CD4-positive, alpha-beta memory T cell (primary cell): ENCODE measurements at regions not wholly inside any gene's neighbourhood (a gene's known extent, or its start where the extent isn't known, plus 50 kb on each side); places are given as distances from the start of the nearest gene placed in this dataset.

Experiments
- CTCF ChIA-PET: fragments of 350-600 bp; sonication (Branson Sonifier 250); formaldehyde crosslinking; loops from one replicate; lab custom pipeline; 2021; ENCODE audit warnings: inconsistent platforms; ENCODE audit not compliant: partially characterized antibody; lab: Charles Lee
- POLR2A ChIA-PET: fragments of 350-600 bp; sonication (Branson Sonifier 250); formaldehyde crosslinking; loops from one replicate; lab custom pipeline; 2021; ENCODE audit not compliant: partially characterized antibody; lab: Charles Lee
- DNase-seq, 5 donors: peaks; one replicate each; pipeline versions ENCODE4 v3.0.0 to v3.0.0-alpha.2; 2020 to 2022; ENCODE audit warnings: mixed read lengths in 1 of 5
- H3K27ac ChIP-seq: one replicate; pipeline ENCODE4 v1.7.0; 2013; ENCODE audit warnings: low read depth, low read length
- H3K27me3 ChIP-seq: 2 replicates; pipeline ENCODE4 v1.7.0; 2013; ENCODE audit warnings: mild to moderate bottlenecking, low read length, moderate library complexity; ENCODE audit not compliant: insufficient read depth
- H3K36me3 ChIP-seq: 2 replicates; pipeline ENCODE4 v1.7.0; 2013; ENCODE audit warnings: mild to moderate bottlenecking, low read length, moderate library complexity; ENCODE audit not compliant: insufficient read depth
- H3K4me1 ChIP-seq: 2 replicates; pipeline ENCODE4 v1.7.0; 2013; ENCODE audit warnings: mild to moderate bottlenecking, low read length, moderate library complexity; ENCODE audit not compliant: insufficient read depth
- H3K4me3 ChIP-seq, 2 donors: one replicate each; pipeline ENCODE4 v1.7.0; 2013; ENCODE audit warnings: low read length in 2 of 2, mild to moderate bottlenecking in 1 of 2
- H3K9me3 ChIP-seq, 2 donors: one replicate each; pipeline ENCODE4 v1.7.0; 2013; ENCODE audit warnings: low read length in 2 of 2, control low read depth in 1 of 2; ENCODE audit not compliant: control insufficient read depth in 1 of 2
- H3K27ac Mint-ChIP-seq, 7 donors: one replicate each; pipeline ENCODE4 v1.8.0; 2020 to 2021; ENCODE audit warnings: mixed read lengths in 7 of 7, mild to moderate bottlenecking in 6 of 7, inconsistent platforms in 3 of 7, moderate library complexity in 3 of 7
- H3K27me3 Mint-ChIP-seq, 2 donors: one replicate each; pipeline ENCODE4 v1.8.0; 2020 to 2021; ENCODE audit warnings: mixed read lengths in 2 of 2
- H3K36me3 Mint-ChIP-seq, 2 donors: one replicate each; pipeline ENCODE4 v1.8.0; 2020 to 2021; ENCODE audit warnings: mixed read lengths in 2 of 2, inconsistent platforms in 1 of 2, mild to moderate bottlenecking in 1 of 2
- H3K4me1 Mint-ChIP-seq, 4 donors: one replicate each; pipeline ENCODE4 v1.8.0; 2020 to 2021; ENCODE audit warnings: mixed read lengths in 4 of 4, mild to moderate bottlenecking in 1 of 4
- H3K4me3 Mint-ChIP-seq, 8 donors: one replicate each; pipeline ENCODE4 v1.8.0; 2020 to 2021; ENCODE audit warnings: mixed read lengths in 8 of 8, mild to moderate bottlenecking in 7 of 8, moderate library complexity in 6 of 8, inconsistent platforms in 3 of 8
- H3K9me3 Mint-ChIP-seq, 8 donors: one replicate each; pipeline ENCODE4 v1.8.0; 2020 to 2021; ENCODE audit warnings: mixed read lengths in 8 of 8, mild to moderate bottlenecking in 5 of 8, inconsistent platforms in 3 of 8, moderate library complexity in 1 of 8
- intact Hi-C: fragments of 100-400 bp; cut with micrococcal nuclease; formaldehyde crosslinking; loops from one replicate; pipeline ENCODE4 v1.15.1; 2023

DNA sequence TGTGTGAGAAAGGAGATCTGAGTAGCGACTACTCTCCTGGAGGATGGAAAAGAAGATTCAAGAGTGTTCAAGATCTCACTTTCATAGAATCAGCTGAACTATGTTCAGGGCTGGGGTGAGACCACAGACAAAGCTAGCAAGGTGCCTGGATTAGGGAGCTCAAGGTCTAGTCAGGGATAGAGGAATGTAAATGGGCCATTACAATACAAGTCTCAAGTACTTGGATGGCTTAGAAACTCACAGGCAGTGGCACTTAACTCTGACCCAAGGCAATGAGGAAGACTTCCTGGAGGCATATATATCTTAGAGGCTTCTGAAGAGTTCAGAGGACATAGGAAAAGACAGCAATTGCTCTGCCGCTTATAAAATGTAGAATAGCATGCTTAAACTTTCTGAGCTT is 184.9 kb upstream of the CDH11 start:
- no peak overlapping the region for H3K4me3 Mint-ChIP-seq
- POLR2A ChIA-PET, result no interaction called here
- Histone ChIP-seq H3K9me3 (no peaks in the 10 kb centered on the region), H3K4me3 (no peak overlapping the region), H3K27me3 (no peaks in the 10 kb centered on the region), H3K27ac (no peak overlapping the region), H3K4me1 (no peaks in the 10 kb centered on the region), H3K36me3 (no peaks in the 10 kb centered on the region)
- H3K27me3 Mint-ChIP-seq, result no peaks in the 10 kb centered on the region
- intact Hi-C loops, result no loop called here
- H3K9me3 Mint-ChIP-seq, result peaks cover 0 to 12% (median 5%) of the 10 kb centered on the region in 8 donors
- no peaks in the 10 kb centered on the region for H3K36me3 Mint-ChIP-seq
- no peak for DNase-seq
- CTCF ChIA-PET, result no interaction called here
- no peaks in the 10 kb centered on the region for H3K4me1 Mint-ChIP-seq
- no peak overlapping the region for H3K27ac Mint-ChIP-seq

DNA sequence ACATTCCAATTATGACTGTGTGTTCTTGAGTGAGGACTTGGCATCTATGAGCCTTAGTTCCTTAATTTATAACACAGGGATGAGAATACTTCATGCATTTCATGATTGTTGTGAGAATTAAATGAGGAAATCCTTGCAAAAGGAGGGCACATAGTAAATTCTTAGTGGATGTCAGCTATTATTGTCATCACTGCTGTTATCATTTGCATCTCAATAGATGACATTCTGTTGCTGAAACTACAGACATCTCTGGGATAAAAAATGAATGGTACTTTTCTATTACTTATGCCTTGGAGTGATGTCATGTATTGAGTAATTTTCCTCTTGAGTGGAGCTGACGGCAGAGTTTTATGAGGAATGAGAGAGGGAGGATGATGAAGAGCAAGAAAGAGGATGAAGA is 184.4 kb upstream of the CDH11 start:
- Histone ChIP-seq H3K36me3 (no peaks in the 10 kb centered on the region), H3K4me3 (no peak overlapping the region), H3K27me3 (no peaks in the 10 kb centered on the region), H3K4me1 (no peaks in the 10 kb centered on the region), H3K27ac (no peak overlapping the region), H3K9me3 (no peaks in the 10 kb centered on the region)
- Mint-ChIP-seq H3K27me3 (no peaks in the 10 kb centered on the region), H3K4me1 (no peaks in the 10 kb centered on the region), H3K4me3 (no peak overlapping the region), H3K9me3 (peaks cover 0 to 12% (median 5%) of the 10 kb centered on the region in 8 donors), H3K36me3 (no peaks in the 10 kb centered on the region), H3K27ac (no peak overlapping the region)
- intact Hi-C loops, result no loop called here
- DNase-seq, result no peak
- ChIA-PET POLR2A (no interaction called here), CTCF (no interaction called here)

DNA sequence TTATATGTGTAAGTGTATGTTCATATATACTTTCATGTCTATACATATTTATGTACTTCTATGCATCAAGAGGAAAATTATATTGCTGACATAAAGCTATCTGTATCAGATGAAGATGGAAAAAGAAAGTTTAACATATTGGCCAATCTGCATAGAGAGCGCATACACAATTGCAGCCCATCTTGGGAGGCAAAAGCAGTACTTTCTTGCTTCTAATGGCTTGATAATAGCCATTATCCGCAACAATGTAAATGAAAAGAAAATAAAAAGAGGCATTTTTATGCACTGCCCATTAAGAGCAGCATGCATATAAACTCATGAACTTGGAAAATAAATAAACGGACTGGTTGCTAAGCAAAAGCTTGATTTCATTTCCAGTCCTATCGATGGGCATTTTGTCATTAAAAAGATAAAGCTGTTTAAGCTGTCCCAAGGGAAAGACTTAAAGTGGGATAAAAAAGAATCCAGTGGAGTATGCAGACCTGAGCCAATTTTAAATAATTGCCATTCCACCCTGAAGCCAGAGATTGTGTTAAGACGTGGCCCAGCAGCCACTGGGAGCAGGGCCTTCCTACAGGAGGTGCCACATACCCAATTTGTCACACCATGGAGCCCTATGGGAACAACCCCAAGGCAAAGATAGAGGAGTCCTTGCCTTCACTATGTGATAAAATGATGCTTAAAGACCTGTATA is 183.6 kb upstream of the CDH11 start:
- POLR2A ChIA-PET, result no interaction called here
- intact Hi-C loops, result no loop called here
- Mint-ChIP-seq H3K4me3 (no peak overlapping the region), H3K27ac (no peak overlapping the region), H3K27me3 (no peaks in the 10 kb centered on the region), H3K4me1 (no peaks in the 10 kb centered on the region), H3K9me3 (peaks cover 0 to 12% (median 5%) of the 10 kb centered on the region in 8 donors), H3K36me3 (no peaks in the 10 kb centered on the region)
- Histone ChIP-seq H3K27me3 (no peaks in the 10 kb centered on the region), H3K36me3 (no peaks in the 10 kb centered on the region), H3K27ac (no peak overlapping the region), H3K4me3 (no peak overlapping the region), H3K4me1 (no peaks in the 10 kb centered on the region), H3K9me3 (no peaks in the 10 kb centered on the region)
- CTCF ChIA-PET, result no interaction called here
- DNase-seq, result no peak

DNA sequence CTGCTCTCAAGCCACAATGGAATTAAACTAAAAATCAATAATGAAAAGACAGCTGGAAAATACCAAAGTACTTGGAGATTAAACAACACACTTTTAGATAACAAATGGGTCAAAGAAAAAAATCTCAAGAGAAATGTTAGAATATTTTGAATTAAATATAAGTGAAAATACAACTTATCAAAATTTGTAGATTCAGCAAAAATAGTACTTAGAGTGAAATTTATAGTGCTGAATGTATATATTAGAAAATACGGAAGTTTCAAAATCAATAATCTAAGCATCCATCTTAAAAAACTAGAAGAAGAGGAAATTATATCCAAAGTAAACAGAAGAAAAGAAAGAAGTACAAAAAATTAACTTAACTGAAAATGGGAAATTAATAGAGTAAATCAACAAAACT is 179.2 kb upstream of the CDH11 start:
- ChIA-PET POLR2A (no interaction called here), CTCF (no interaction called here)
- no peaks in the 10 kb centered on the region for H3K9me3 ChIP-seq
- Mint-ChIP-seq H3K9me3 (peaks cover 0 to 10% (median 6%) of the 10 kb centered on the region in 8 donors), H3K4me1 (no peaks in the 10 kb centered on the region), H3K27ac (no peak overlapping the region), H3K4me3 (no peak overlapping the region), H3K36me3 (no peaks in the 10 kb centered on the region), H3K27me3 (no peaks in the 10 kb centered on the region)
- no peak overlapping the region for H3K27ac ChIP-seq
- H3K4me1 ChIP-seq, result no peaks in the 10 kb centered on the region
- H3K36me3 ChIP-seq, result no peaks in the 10 kb centered on the region
- no peak for DNase-seq
- H3K4me3 ChIP-seq, result no peak overlapping the region
- intact Hi-C loops, result no loop called here
- no peaks in the 10 kb centered on the region for H3K27me3 ChIP-seq

DNA sequence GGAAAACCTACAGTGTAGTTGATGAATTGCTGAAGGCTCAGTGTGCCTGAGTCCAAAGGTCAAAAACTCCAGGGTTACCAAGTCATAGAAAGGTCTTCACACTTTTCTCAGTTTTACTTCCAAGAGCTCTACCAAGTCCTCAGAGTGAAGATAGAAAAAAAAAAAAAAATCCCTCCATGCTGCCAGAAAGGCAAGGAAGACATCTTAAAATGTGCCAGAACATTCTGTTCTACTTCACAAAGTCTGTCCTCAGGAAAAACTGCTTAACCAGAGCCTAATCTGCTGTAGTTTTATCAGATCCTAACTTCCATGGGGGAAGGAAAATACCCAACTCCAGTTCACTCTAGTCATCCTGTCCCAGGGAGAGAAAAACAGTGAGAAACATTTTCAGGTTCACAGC is 175.6 kb upstream of the CDH11 start:
- Histone ChIP-seq H3K27me3 (no peaks in the 10 kb centered on the region), H3K36me3 (no peaks in the 10 kb centered on the region), H3K27ac (no peak overlapping the region), H3K9me3 (no peaks in the 10 kb centered on the region), H3K4me3 (no peak overlapping the region), H3K4me1 (no peaks in the 10 kb centered on the region)
- POLR2A ChIA-PET, result no interaction called here
- Mint-ChIP-seq H3K36me3 (no peaks in the 10 kb centered on the region), H3K4me3 (no peak overlapping the region), H3K27ac (no peak overlapping the region), H3K4me1 (no peaks in the 10 kb centered on the region), H3K27me3 (no peaks in the 10 kb centered on the region), H3K9me3 (peaks cover 0 to 19% (median 7%) of the 10 kb centered on the region in 8 donors)
- CTCF ChIA-PET, result no interaction called here
- DNase-seq, result no peak
- intact Hi-C loops, result no loop called here

DNA sequence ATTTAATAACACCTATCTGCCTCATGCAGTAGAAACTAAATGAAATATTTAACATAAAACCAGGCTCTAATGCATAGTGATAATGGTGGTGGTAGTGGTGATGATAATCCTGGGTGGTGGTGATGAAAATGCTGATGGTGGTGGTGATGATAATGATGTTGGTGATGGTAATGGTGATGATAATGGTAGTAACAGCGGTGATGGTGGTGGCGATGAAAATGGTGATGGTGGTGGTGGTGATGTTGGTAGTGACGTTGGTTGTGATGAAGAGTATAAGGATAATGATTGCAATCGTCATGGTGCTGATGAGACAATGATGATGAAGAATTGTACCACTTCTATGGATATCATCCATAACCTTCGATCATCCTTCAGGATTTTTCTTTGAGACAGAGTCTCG is 173.7 kb upstream of the CDH11 start:
- Histone ChIP-seq H3K36me3 (no peaks in the 10 kb centered on the region), H3K4me1 (no peaks in the 10 kb centered on the region), H3K4me3 (no peak overlapping the region), H3K27ac (no peak overlapping the region), H3K9me3 (peaks cover 0 to 3% of the 10 kb centered on the region in 2 donors), H3K27me3 (no peaks in the 10 kb centered on the region)
- Mint-ChIP-seq H3K27me3 (no peaks in the 10 kb centered on the region), H3K9me3 (peaks cover 0 to 19% (median 9%) of the 10 kb centered on the region in 8 donors), H3K4me3 (no peak overlapping the region), H3K36me3 (no peaks in the 10 kb centered on the region), H3K4me1 (no peaks in the 10 kb centered on the region), H3K27ac (no peak overlapping the region)
- DNase-seq, result no peak
- intact Hi-C loops, result no loop called here
- CTCF ChIA-PET, result no interaction called here
- POLR2A ChIA-PET, result no interaction called here

DNA sequence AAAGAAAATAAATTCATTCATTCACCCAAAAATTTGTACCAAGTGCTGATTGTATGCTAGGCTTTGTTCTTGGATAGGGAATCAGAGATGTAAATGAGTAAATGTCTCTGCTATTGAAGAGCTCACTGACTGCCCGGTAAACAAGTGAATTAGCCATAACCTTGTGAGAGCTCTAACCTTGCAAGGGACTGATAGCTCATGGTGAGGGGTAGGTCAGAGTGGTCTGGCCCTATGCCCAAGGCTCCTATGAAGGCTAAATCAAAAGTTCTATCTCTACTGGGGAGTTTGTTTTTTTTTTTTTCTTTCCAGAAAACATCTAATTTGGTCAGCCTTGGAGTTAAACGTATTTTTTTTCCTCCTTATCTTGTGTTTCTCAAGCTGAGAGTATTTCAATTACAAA is 172.8 kb upstream of the CDH11 start:
- no peak overlapping the region for H3K4me3 Mint-ChIP-seq
- Histone ChIP-seq H3K36me3 (no peaks in the 10 kb centered on the region), H3K4me3 (no peak overlapping the region), H3K27me3 (no peaks in the 10 kb centered on the region), H3K27ac (no peak overlapping the region), H3K4me1 (no peaks in the 10 kb centered on the region), H3K9me3 (peaks cover 0 to 6% of the 10 kb centered on the region in 2 donors)
- H3K9me3 Mint-ChIP-seq, result peaks cover 2 to 19% (median 10%) of the 10 kb centered on the region in 8 donors
- H3K27ac Mint-ChIP-seq, result no peak overlapping the region
- no peaks in the 10 kb centered on the region for H3K27me3 Mint-ChIP-seq
- DNase-seq, result no peak
- intact Hi-C loops, result no loop called here
- CTCF ChIA-PET, result no interaction called here
- no peaks in the 10 kb centered on the region for H3K4me1 Mint-ChIP-seq
- POLR2A ChIA-PET, result no interaction called here
- no peaks in the 10 kb centered on the region for H3K36me3 Mint-ChIP-seq
